GM12872 (cell line): ENCODE measurements at regions not wholly inside any gene's neighbourhood (a gene's known extent, or its start where the extent isn't known, plus 50 kb on each side); places are given as distances from the start of the nearest gene placed in this dataset.

Experiments
- CTCF ChIP-seq: IDR thresholded peaks from 3 replicates; pipeline ENCODE4 v1.5.1; 2011; ENCODE audit warnings: low read depth, mild to moderate bottlenecking, low read length, moderate library complexity; ENCODE audit not compliant: insufficient read depth

DNA sequence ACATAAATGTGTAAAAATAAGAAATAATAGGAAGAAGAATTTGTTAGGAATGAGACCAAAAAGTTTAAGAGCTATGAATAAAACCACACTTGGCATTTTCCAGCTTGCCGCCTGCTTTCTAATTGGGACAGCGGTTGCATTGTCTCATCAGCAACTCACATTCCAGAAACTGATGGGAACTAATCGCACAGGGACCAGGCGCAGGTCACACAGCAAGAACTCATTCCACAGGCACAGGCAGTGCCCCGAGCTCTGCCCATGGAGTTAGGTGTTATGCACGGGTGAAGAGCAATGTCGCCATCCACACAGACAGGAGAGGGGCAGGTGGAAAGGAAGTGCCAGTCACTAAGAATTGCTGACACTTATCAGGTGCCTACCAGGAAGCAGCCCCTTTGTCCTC, 279.9 kb downstream of the NSG2 start:
- TF ChIP-seq CTCF: no peak

DNA sequence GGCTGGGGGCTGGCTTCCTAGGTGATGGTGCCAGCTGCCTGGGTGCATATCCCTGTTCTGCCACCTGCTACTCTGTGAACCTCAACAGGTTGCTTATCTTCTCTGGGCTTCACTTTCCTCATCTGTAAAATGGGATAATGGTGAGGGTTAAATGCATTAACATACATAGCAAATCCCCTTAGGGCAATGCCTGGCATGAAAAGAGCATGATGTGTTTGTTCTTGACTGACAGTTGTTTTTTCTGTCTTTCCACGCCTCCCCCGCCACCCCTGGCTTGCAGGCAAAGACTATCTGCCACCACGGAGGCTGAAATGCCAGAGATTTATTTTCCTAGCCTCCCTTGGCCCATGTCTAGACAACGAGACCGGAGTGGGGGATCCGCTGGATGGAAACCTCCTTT, 280.5 kb downstream of the NSG2 start:
- TF ChIP-seq CTCF: no peak

DNA sequence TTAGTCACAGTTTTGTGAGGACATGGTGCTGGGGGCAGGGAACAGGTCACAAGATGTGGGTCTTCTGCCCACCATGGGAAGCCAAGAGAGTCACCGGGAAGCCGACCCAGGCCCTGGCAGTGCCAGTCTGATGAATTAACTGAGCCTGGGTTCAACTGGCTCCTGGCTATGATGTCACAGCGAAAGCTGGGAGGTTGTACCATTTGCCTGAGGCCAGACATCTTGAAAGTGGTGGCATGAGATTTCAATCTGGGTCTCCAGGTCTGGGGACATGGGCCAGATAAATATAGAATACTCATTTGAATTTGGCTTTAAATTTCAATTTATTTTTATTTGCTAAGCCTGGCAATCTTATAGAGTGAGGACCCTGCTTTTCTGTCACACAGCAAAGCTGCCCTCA, 280.9 kb downstream of the NSG2 start:
- no peak for TF ChIP-seq CTCF

DNA sequence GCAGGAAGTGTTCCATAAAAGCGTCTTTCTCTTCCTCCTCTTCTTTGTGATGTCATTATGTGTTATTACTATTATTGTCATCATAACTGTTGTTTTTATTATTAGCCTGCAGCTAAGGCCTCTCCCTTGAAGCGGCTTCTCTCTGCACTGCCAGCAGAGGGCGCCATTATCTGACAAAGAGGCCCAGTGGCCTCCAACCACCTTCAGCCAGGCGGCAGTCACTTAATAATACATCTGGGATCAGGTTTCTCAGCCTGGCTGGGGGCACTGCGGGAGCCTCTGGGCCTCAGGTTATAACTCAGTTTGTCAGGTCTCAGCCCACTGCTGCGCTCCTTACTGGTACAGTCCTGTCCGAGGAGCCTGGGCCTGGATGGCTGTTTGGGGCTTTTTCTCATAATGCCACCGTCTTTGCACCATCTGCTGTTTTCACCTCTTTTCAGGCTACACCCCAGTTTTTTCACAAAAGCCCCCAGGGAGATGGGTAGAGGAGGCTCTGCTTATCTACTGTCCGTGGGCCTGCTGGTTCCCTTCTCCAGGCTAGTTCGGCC, 281.9 kb downstream of the NSG2 start:
- TF ChIP-seq CTCF: peak; percentile 75

DNA sequence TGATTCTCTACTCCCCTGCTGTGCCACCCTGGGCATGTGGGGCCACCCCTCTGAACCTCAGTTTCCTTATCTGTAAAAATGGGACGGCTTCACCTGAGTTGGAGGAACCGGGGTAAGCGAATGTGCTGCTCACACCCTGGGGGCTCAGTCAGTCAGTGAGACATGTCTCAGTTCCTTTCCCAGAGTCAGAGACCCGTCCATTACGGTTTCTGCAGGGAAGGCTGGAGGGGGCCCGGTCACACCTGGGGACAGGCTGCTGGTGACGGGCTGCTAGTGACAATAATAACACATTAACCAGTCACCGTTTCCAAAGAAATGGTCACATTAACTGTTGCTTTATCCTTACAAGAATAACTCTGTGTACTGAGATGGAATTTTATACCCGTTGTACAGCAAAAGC, 282.4 kb downstream of the NSG2 start:
- no peak for TF ChIP-seq CTCF

DNA sequence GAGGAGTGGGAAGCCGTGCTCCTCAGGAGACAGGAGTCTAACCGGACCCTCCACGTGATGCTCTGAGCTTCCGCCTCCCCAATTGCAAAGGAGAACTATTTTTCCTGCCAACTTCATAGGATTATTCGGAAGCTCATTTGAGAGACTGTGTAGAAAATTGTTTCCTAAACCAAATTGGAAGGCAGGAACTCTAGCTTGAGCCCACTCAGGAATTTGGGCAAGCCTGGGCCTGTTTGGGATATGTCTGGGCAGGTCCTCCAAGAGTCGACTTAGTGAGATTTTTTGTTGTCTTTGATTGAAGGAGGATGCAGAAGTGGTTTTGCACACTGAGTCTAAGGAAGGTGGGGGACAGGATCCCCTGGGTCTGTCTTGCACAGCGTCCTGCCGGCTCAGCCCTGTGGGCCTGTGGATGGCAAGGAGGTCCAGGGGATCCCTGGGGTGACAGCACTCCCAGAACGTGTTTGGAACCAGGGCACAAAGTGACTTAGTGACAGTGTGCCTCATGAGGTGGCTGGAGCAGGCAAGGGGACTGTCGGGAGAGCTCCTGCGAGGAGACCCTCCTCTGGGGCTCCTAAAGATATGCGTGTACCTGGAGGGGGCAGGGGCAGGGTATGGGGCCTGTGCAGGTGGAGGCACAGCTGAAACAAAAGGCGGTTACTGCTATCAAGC, 283.3 kb downstream of the NSG2 start:
- TF ChIP-seq CTCF: no peak

DNA sequence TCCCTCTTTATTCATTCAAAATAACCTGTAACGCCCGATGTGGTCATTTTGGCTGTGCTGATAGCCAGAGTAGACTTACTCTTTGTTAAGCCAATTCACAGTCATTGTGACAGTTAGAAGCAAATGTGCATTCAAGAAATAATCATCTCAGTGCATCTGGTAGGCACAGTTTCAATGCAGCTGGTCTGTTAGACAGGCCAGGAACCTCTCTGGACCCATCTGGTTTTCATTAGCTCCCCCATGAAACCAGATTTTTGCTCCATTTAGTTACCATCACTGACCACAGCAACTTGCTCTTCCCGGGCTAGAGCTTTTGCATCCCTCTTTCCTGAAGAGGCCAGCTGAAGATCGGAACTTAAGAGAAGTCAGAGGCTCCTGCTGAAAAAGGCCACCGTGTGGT, 284.2 kb downstream of the NSG2 start:
- no peak for TF ChIP-seq CTCF
